H9 (cell line): ENCODE measurements at regions not wholly inside any gene's neighbourhood (a gene's known extent, or its start where the extent isn't known, plus 50 kb on each side); places are given as distances from the start of the nearest gene placed in this dataset.

Experiments used
- DNase-seq: peaks from one replicate; pipeline ENCODE4 v3.0.0-alpha.2; 2017
- H2AFZ ChIP-seq: one replicate; pipeline ENCODE4 v1.6.1; 2013; ENCODE audit warnings: mild to moderate bottlenecking, low read length, control low read depth, moderate library complexity
- H2AK5ac ChIP-seq: 2 replicates; pipeline ENCODE4 v1.6.1; 2013; ENCODE audit warnings: low read length, control low read depth, mixed read lengths; ENCODE audit not compliant: insufficient read length
- H2BK120ac ChIP-seq: one replicate; pipeline ENCODE4 v1.6.1; 2013; ENCODE audit warnings: low read depth, mild to moderate bottlenecking, low read length, control low read depth, inconsistent platforms; ENCODE audit not compliant: poor library complexity, severe bottlenecking
- H2BK12ac ChIP-seq: 2 replicates; pipeline ENCODE4 v1.6.1; 2013; ENCODE audit warnings: low read length, control low read depth, mixed read lengths, low read depth; ENCODE audit not compliant: insufficient read length
- H2BK15ac ChIP-seq: 2 replicates; pipeline ENCODE4 v1.6.1; 2013; ENCODE audit warnings: low read depth, low read length, control low read depth
- H2BK20ac ChIP-seq: one replicate; pipeline ENCODE4 v1.6.1; 2013; ENCODE audit warnings: low read depth, mild to moderate bottlenecking, low read length, control low read depth, inconsistent platforms; ENCODE audit not compliant: poor library complexity, severe bottlenecking
- H2BK5ac ChIP-seq: 2 replicates; pipeline ENCODE4 v1.6.1; 2013; ENCODE audit warnings: low read length, control low read depth, mixed read lengths; ENCODE audit not compliant: insufficient read length
- H3K14ac ChIP-seq: 2 replicates; pipeline ENCODE4 v1.6.1; 2013; ENCODE audit warnings: low read length, control low read depth; ENCODE audit not compliant: insufficient read depth
- H3K18ac ChIP-seq: 2 replicates; pipeline ENCODE4 v1.6.1; 2013; ENCODE audit warnings: low read depth, mild to moderate bottlenecking, mixed read lengths, low read length, control low read depth; ENCODE audit not compliant: insufficient read length
- H3K23ac ChIP-seq: 2 replicates; pipeline ENCODE4 v1.6.1; 2013; ENCODE audit warnings: low read length, control low read depth, mixed read lengths, low read depth; ENCODE audit not compliant: insufficient read length
- H3K23me2 ChIP-seq: 2 replicates; pipeline ENCODE4 v1.6.1; 2013; ENCODE audit warnings: low read depth, mild to moderate bottlenecking, mixed read lengths, low read length, control low read depth; ENCODE audit not compliant: insufficient read length, poor library complexity, severe bottlenecking
- H3K27ac ChIP-seq: 2 replicates; pipeline ENCODE4 v1.5.1; 2013; ENCODE audit warnings: low read length, control low read depth, mixed read lengths, low read depth; ENCODE audit not compliant: insufficient read length
- H3K27me3 ChIP-seq: 2 replicates; pipeline ENCODE4 v1.6.1; 2013; ENCODE audit warnings: low read length, control low read depth, inconsistent platforms; ENCODE audit not compliant: insufficient read depth
- H3K4ac ChIP-seq: 2 replicates; pipeline ENCODE4 v1.6.1; 2013; ENCODE audit warnings: low read depth, mild to moderate bottlenecking, control low read depth, inconsistent platforms, low read length, moderate library complexity
- H3K4me1 ChIP-seq: 2 replicates; pipeline ENCODE4 v1.6.1; 2013; ENCODE audit warnings: low read length, control low read depth, inconsistent platforms; ENCODE audit not compliant: insufficient read depth
- H3K4me2 ChIP-seq: 2 replicates; pipeline ENCODE4 v1.6.1; 2013; ENCODE audit warnings: low read length, control low read depth, mixed read lengths; ENCODE audit not compliant: insufficient read length, insufficient read depth
- H3K56ac ChIP-seq: 2 replicates; pipeline ENCODE4 v1.6.1; 2013; ENCODE audit warnings: low read depth, mild to moderate bottlenecking, mixed read lengths, low read length, control low read depth; ENCODE audit not compliant: insufficient read length
- H3K79me1 ChIP-seq: 2 replicates; pipeline ENCODE4 v1.6.1; 2013; ENCODE audit warnings: low read depth, mild to moderate bottlenecking, moderate library complexity, low read length, control low read depth, inconsistent platforms; ENCODE audit not compliant: insufficient read depth, poor library complexity, severe bottlenecking
- H3K79me2 ChIP-seq: 2 replicates; pipeline ENCODE4 v1.6.1; 2013; ENCODE audit warnings: low read length, control low read depth, inconsistent platforms; ENCODE audit not compliant: insufficient read depth
- H3K9ac ChIP-seq: 2 replicates; pipeline ENCODE4 v1.6.1; 2013; ENCODE audit warnings: low read length, control low read depth, mixed read lengths; ENCODE audit not compliant: insufficient read length; ENCODE audit errors: extremely low read depth
- H3K9me3 ChIP-seq: one replicate; pipeline ENCODE4 v1.6.1; 2013; ENCODE audit warnings: low read depth, low read length, inconsistent platforms; ENCODE audit not compliant: control insufficient read depth
- H3T11ph ChIP-seq: one replicate; pipeline ENCODE4 v1.6.1; 2013; ENCODE audit warnings: mild to moderate bottlenecking, low read length, control low read depth, inconsistent platforms
- H4K20me1 ChIP-seq: one replicate; pipeline ENCODE4 v1.6.1; 2013; ENCODE audit not compliant: control insufficient read depth, insufficient read length, insufficient read depth
- H4K5ac ChIP-seq: 2 replicates; pipeline ENCODE4 v1.6.1; 2013; ENCODE audit warnings: low read depth, mild to moderate bottlenecking, mixed read lengths, low read length, control low read depth; ENCODE audit not compliant: insufficient read length
- H4K8ac ChIP-seq: replicated peaks from 2 replicates; pipeline ENCODE4 v1.6.1; 2013; ENCODE audit warnings: low read length, control low read depth, mixed read lengths, low read depth; ENCODE audit not compliant: insufficient read length
- H4K91ac ChIP-seq: 2 replicates; pipeline ENCODE4 v1.6.1; 2013; ENCODE audit warnings: low read depth, mild to moderate bottlenecking, moderate library complexity, mixed read lengths, low read length, control low read depth; ENCODE audit not compliant: insufficient read length
- H3K27ac Mint-ChIP-seq, 3 experiments: 2 replicates in 2 of 3; 3 replicates in 1 of 3; pipeline ENCODE4 v1.8.0; 2020 to 2021; ENCODE audit warnings: mixed read lengths in 3 of 3, mild to moderate bottlenecking in 1 of 3, moderate library complexity in 1 of 3
- H3K27me3 Mint-ChIP-seq: 2 replicates; pipeline ENCODE4 v1.8.0; 2021; ENCODE audit warnings: low read depth, mild to moderate bottlenecking, moderate library complexity, mixed read lengths
- H3K36me3 Mint-ChIP-seq, 3 experiments: 2 replicates in 2 of 3; 3 replicates in 1 of 3; pipeline ENCODE4 v1.8.0; 2020 to 2021; ENCODE audit warnings: low read depth in 3 of 3, mixed read lengths in 3 of 3; ENCODE audit not compliant: insufficient read depth in 1 of 3
- H3K4me1 Mint-ChIP-seq, 2 experiments: 2 replicates each; pipeline ENCODE4 v1.8.0; 2020; ENCODE audit warnings: mixed read lengths in 2 of 2
- H3K4me3 Mint-ChIP-seq, 2 experiments: 2 replicates in 1 of 2; 3 replicates in 1 of 2; pipeline ENCODE4 v1.8.0; 2020 to 2021; ENCODE audit warnings: mild to moderate bottlenecking in 2 of 2, mixed read lengths in 2 of 2, moderate library complexity in 1 of 2
- H3K9me3 Mint-ChIP-seq, 2 experiments: 2 replicates in 1 of 2; 3 replicates in 1 of 2; pipeline ENCODE4 v1.8.0; 2020; ENCODE audit warnings: mild to moderate bottlenecking in 2 of 2, mixed read lengths in 2 of 2, moderate library complexity in 1 of 2
- WGBS: extraction: QIAGEN DNeasy Blood & Tissue Kit; methylation state at CpG from one replicate; pipeline ENCODE4 v1.1.7; 2013; ENCODE audit warnings: missing lambda C conversion rate, low lambda C conversion rate, mixed read lengths; ENCODE audit not compliant: insufficient read length; ENCODE audit errors: extremely low coverage; 5-methylcytosine and 5-hydroxymethylcytosine counted together
- TF ChIP-seq, protein P1 (sequence below): fragments of 200-600 bp; sonication (generic); conservative IDR thresholded peaks from 3 replicates; pipeline ENCODE4 v1.8.0; 2021; ENCODE audit warnings: antibody characterized with exemption, mild to moderate bottlenecking

DNA sequence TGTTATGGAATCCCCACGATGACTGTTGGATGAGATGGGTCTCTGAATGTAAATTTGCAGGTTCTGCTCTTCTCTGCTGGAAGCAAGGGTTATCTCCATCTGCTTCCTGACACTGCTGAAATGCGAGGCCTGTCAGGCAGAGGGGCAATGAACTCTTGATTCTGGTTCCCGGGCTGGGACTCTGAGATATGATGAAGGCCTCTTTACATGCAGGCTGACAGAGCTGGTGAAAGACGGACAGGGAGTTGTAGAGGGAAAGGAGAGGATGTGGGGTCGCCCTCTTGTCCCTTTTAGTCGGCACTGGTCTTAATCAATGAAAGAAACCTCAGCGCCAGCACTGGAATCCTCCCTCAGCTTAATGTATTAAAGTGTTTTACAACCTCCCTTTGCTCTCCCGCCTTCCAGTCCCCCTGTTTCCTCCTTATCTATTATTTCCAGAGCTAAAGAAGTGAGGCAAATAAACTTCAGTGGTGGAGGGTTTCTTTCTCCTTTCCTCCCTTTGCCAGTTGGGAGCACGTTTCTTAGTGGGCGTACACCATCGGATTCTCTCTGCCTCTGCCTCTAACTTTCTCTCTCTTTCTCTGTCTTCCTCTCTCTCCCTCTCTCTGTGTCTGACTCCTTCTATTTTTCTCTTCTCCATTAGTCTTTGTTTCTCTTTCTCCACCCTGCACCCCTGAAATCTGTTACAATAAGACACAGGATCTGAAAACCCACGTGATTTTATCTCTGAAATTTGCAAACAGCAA, 145.6 kb downstream of the BAMBI start:
- Histone ChIP-seq H3K4ac (no peak overlapping the region), H2BK12ac (no peak overlapping the region), H4K5ac (no peak overlapping the region), H3K14ac (no peak overlapping the region), H4K20me1 (no peaks in the 10 kb centered on the region), H3K79me2 (no peaks in the 10 kb centered on the region), H2AFZ (peak overlapping the region; percentile 78), H4K91ac (no peak overlapping the region), H3K4me2 (no peak overlapping the region), H3T11ph (no peak overlapping the region), H2BK5ac (no peak overlapping the region), H4K8ac (no peak overlapping the region), H3K27ac (no peak overlapping the region), H2BK120ac (no peak overlapping the region), H3K56ac (no peak overlapping the region), H2BK20ac (no peak overlapping the region), H3K23me2 (no peaks in the 10 kb centered on the region), H3K79me1 (no peaks in the 10 kb centered on the region), H3K9ac (no peak overlapping the region), H3K18ac (no peak overlapping the region), H2AK5ac (no peak overlapping the region), H3K9me3 (no peaks in the 10 kb centered on the region), H3K27me3 (no peaks in the 10 kb centered on the region), H3K4me1 (no peaks in the 10 kb centered on the region; the same call in 1 of the 2 replicates), H2BK15ac (no peak overlapping the region), H3K23ac (no peak overlapping the region)
- no peaks in the 10 kb centered on the region for H3K27me3 Mint-ChIP-seq
- no peak for DNase-seq
- no peaks in the 10 kb centered on the region for H3K9me3 Mint-ChIP-seq
- no peaks in the 10 kb centered on the region for H3K36me3 Mint-ChIP-seq
- WGBS: no CpG with 5 or more reads among the region's 12 CpGs
- peaks cover 3 to 10% of the 10 kb centered on the region in 2 experiments; a peak in 3 of 4 replicates for H3K4me1 Mint-ChIP-seq
- TF ChIP-seq, protein P1, sequence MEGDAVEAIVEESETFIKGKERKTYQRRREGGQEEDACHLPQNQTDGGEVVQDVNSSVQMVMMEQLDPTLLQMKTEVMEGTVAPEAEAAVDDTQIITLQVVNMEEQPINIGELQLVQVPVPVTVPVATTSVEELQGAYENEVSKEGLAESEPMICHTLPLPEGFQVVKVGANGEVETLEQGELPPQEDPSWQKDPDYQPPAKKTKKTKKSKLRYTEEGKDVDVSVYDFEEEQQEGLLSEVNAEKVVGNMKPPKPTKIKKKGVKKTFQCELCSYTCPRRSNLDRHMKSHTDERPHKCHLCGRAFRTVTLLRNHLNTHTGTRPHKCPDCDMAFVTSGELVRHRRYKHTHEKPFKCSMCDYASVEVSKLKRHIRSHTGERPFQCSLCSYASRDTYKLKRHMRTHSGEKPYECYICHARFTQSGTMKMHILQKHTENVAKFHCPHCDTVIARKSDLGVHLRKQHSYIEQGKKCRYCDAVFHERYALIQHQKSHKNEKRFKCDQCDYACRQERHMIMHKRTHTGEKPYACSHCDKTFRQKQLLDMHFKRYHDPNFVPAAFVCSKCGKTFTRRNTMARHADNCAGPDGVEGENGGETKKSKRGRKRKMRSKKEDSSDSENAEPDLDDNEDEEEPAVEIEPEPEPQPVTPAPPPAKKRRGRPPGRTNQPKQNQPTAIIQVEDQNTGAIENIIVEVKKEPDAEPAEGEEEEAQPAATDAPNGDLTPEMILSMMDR: no peak
- H3K4me3 Mint-ChIP-seq: no peak overlapping the region
- no peak overlapping the region for H3K27ac Mint-ChIP-seq
